GM12878 (cell line): ENCODE measurements at regions not wholly inside any gene's neighbourhood (a gene's known extent, or its start where the extent isn't known, plus 50 kb on each side); places are given as distances from the start of the nearest gene placed in this dataset.

Source experiments
- ATAC-seq: fragments of 200-7000 bp; cut with Tn5 transposase; 3 replicates; pipeline ENCODE4 v1.9.1; 2020; ENCODE audit warnings: mild to moderate bottlenecking, moderate library complexity
- BruUV-seq: library from RNA; stranded (reverse); fragments of 400-500 nt; replicated peaks from 2 replicates; lab custom pipeline; 2021; lab: Mats Ljungman, UMichigan
- CTCF ChIA-PET: fragments of 300-600 bp; sonication (Branson Sonifier 250); formaldehyde crosslinking; extraction: SDS; loops from one replicate; lab custom pipeline; 2021; ENCODE audit warnings: inconsistent platforms; lab: Yijun Ruan, JAX
- POLR2A ChIA-PET: fragments of 350-600 bp; formaldehyde crosslinking; extraction: SDS; loops from one replicate; lab custom pipeline; 2021; ENCODE audit warnings: inconsistent platforms; lab: Charles Lee
- RAD21 ChIA-PET: fragments of 300-600 bp; sonication (Branson Sonifier 250); formaldehyde crosslinking; loops from one replicate; lab custom pipeline; 2023; ENCODE audit warnings: antibody characterized with exemption; ENCODE audit not compliant: unreplicated experiment; lab: Charles Lee
- SMC1A ChIA-PET: fragments of 300-600 bp; sonication (Branson Sonifier 250); formaldehyde crosslinking; loops from one replicate; lab custom pipeline; 2023; ENCODE audit not compliant: unreplicated experiment, uncharacterized antibody; lab: Charles Lee
- DNase-seq: peaks from one replicate; pipeline ENCODE4 v3.0.0-alpha.2; 2011; ENCODE audit warnings: low read depth, low spot score
- FAIRE-seq: peaks from 3 replicates; lab custom pipeline; 2011; peaks lifted over from hg19 to GRCh38; lab: Jason Lieb, UNC
- H2AFZ ChIP-seq: 2 replicates; pipeline ENCODE4 v1.6.0; 2011; ENCODE audit warnings: low read depth, low read length, control low read depth; ENCODE audit not compliant: control insufficient read depth
- H3K27ac ChIP-seq: 2 replicates; pipeline ENCODE4 v1.5.1; 2011; ENCODE audit warnings: control low read depth; ENCODE audit not compliant: control insufficient read depth, insufficient read depth
- H3K27me3 ChIP-seq, 2 experiments: replicated peaks in 1 of 2; 2 replicates each; pipeline versions ENCODE4 v1.6.0 to v1.6.1; 2011; ENCODE audit warnings: low read length in 1 of 2; ENCODE audit not compliant: control insufficient read depth in 2 of 2, insufficient read depth in 2 of 2
- H3K36me3 ChIP-seq, 2 experiments: 2 replicates each; pipeline ENCODE4 v1.5.1; 2011; ENCODE audit warnings: low read length in 1 of 2; ENCODE audit not compliant: control insufficient read depth in 2 of 2, insufficient read depth in 2 of 2
- H3K4me1 ChIP-seq: 2 replicates; pipeline ENCODE4 v1.6.1; 2011; ENCODE audit warnings: mild to moderate bottlenecking, low read length, moderate library complexity, mixed read lengths; ENCODE audit not compliant: control insufficient read depth, insufficient read depth
- H3K4me2 ChIP-seq: 2 replicates; pipeline ENCODE4 v1.6.0; 2011; ENCODE audit warnings: control low read depth; ENCODE audit not compliant: control insufficient read depth, insufficient read depth
- H3K4me3 ChIP-seq: fragments of 200-600 bp; sonication (generic); 2 replicates; pipeline ENCODE4 v1.5.1; 2016
- H3K79me2 ChIP-seq: 2 replicates; pipeline ENCODE4 v1.6.0; 2011; ENCODE audit warnings: low read length; ENCODE audit not compliant: control insufficient read depth, insufficient read depth
- H3K9ac ChIP-seq: 2 replicates; pipeline ENCODE4 v1.8.0; 2011; ENCODE audit warnings: low read length, control low read depth, mixed read lengths; ENCODE audit not compliant: control insufficient read depth, insufficient read depth
- H3K9me3 ChIP-seq: replicated peaks from 3 replicates; pipeline ENCODE4 v1.5.1; 2011; ENCODE audit warnings: mild to moderate bottlenecking, low read length; ENCODE audit not compliant: control insufficient read depth, insufficient read depth
- H4K20me1 ChIP-seq: 2 replicates; pipeline ENCODE4 v1.6.0; 2011; ENCODE audit not compliant: control insufficient read depth, insufficient read depth
- ASH2L ChIP-seq: fragments of 300-600, 200-600 bp; sonication (generic); IDR thresholded peaks from 2 replicates; pipeline ENCODE4 v1.6.1; 2017; ENCODE audit warnings: low read depth, mild to moderate bottlenecking, borderline replicate concordance
- BHLHE40 ChIP-seq, 2 experiments: fragments of 450-650 bp in 1 of 2; IDR thresholded peaks; 2 replicates each; pipeline ENCODE4 v1.6.1; 2011 to 2017; ENCODE audit warnings: low read depth in 2 of 2, borderline replicate concordance in 1 of 2, improper control_type of control experiment in 1 of 2, low read length in 1 of 2, mild to moderate bottlenecking in 1 of 2
- DPF2 ChIP-seq: fragments of 450-650 bp; IDR thresholded peaks from 2 replicates; pipeline ENCODE4 v1.6.1; 2017; ENCODE audit warnings: mild to moderate bottlenecking
- GABPA ChIP-seq: IDR thresholded peaks from 2 replicates; pipeline ENCODE4 v1.6.1; 2014; ENCODE audit warnings: antibody characterized with exemption, low read depth, mild to moderate bottlenecking, inconsistent platforms
- IKZF1 ChIP-seq: fragments of 450-650 bp; conservative IDR thresholded peaks from 2 replicates; pipeline ENCODE4 v1.6.1; 2017; ENCODE audit warnings: antibody characterized with exemption, mild to moderate bottlenecking
- KLF5 ChIP-seq: fragments of 450-650 bp; IDR thresholded peaks from 2 replicates; pipeline ENCODE4 v1.6.1; 2014; ENCODE audit warnings: mild to moderate bottlenecking; ENCODE audit not compliant: partially characterized antibody
- MEF2A ChIP-seq: IDR thresholded peaks from 2 replicates; pipeline ENCODE4 v1.6.1; 2011; ENCODE audit warnings: low read depth, mild to moderate bottlenecking, low read length, moderate library complexity; ENCODE audit not compliant: insufficient read depth
- MTA3 ChIP-seq: IDR thresholded peaks from 2 replicates; pipeline ENCODE4 v1.6.1; 2012; ENCODE audit warnings: low read length, inconsistent platforms, borderline replicate concordance
- NRF1 ChIP-seq: conservative IDR thresholded peaks from 2 replicates; pipeline ENCODE4 v1.6.1; 2011; ENCODE audit warnings: mild to moderate bottlenecking, low read depth, low read length, improper control_type of control experiment
- PAX8 ChIP-seq: fragments of 450-650 bp; IDR thresholded peaks from 2 replicates; pipeline ENCODE4 v1.6.1; 2017; ENCODE audit warnings: mild to moderate bottlenecking, moderate library complexity
- WGBS: methylation state at CpG from one replicate; pipeline ENCODE4 v1.1.6; 2016; ENCODE audit warnings: low lambda C conversion rate; ENCODE audit not compliant: insufficient replicate concordance, insufficient coverage; ENCODE audit errors: missing lambda C conversion rate; 5-methylcytosine and 5-hydroxymethylcytosine counted together
- in situ Hi-C: fragments of 300-500 bp; cut with MboI; formaldehyde crosslinking; loops from 9 replicates; pipeline ENCODE4 v1.14.3; 2018; ENCODE audit warnings: mixed read lengths
- intact Hi-C: fragments of 100-400 bp; cut with micrococcal nuclease; formaldehyde crosslinking; loops from one replicate; pipeline ENCODE4 v1.14.2; 2022; ENCODE audit not compliant: unreplicated experiment
- TF ChIP-seq, protein P1 (sequence below): fragments of 450-650 bp; conservative IDR thresholded peaks from 2 replicates; pipeline ENCODE4 v1.6.1; 2017; ENCODE audit warnings: mild to moderate bottlenecking, moderate library complexity
- TF ChIP-seq, protein P2 (sequence below): fragments of 450-650 bp; IDR thresholded peaks from 2 replicates; pipeline ENCODE4 v1.6.1; 2017; ENCODE audit warnings: low read depth, mild to moderate bottlenecking, moderate library complexity
- TF ChIP-seq, protein P3 (sequence below): fragments of 450-650 bp; IDR thresholded peaks from 2 replicates; pipeline ENCODE4 v1.6.1; 2017; ENCODE audit warnings: mild to moderate bottlenecking, moderate library complexity
- TF ChIP-seq, protein P4 (sequence below): IDR thresholded peaks from 2 replicates; pipeline ENCODE4 v1.6.1; 2012; ENCODE audit warnings: low read depth, low read length, improper control_type of control experiment

DNA sequence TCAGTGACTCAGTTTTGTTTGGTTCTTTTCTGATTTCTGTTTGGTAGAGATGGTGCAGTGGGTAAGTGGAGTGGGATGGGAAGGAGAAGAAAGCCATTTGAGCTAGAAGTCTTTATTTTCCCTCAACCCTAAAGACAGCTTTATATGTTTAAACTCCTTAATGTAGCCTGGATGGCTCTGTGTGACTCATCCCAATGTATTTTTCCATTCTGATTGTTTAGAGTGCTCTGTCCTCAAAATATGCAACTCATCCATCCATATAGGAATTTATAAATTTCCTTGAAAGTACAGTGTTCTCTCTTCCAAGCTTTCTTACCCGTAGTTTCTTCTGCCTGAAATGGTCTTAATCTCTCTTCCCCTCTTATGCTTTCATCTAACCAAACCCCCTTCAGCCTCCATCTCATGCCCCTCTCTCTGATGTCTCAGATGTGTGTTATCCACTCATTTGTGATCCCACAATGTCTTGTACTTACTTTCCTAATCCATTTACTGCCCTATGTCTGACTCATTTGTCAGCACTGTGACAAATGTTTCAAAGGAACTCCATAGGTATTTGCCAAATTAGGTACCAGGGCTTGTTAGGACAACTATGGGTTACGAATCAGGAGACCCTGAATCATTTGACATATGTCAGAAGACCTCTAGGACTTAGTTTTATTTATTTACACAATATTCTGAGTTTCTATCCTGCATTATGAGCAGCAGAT is 217.5 kb upstream of the SGCD start (continued):
- TF ChIP-seq MTA3 (no peak), GABPA (no peak), IKZF1 (no peak), BHLHE40 (IDR thresholded peaks at IDR 0.05; ENCODE audit: borderline replicate concordance in 1 of 2, low read depth in 2 of 2, low read length in 1 of 2) (no peak), ASH2L (no peak)
- TF ChIP-seq, protein P1, sequence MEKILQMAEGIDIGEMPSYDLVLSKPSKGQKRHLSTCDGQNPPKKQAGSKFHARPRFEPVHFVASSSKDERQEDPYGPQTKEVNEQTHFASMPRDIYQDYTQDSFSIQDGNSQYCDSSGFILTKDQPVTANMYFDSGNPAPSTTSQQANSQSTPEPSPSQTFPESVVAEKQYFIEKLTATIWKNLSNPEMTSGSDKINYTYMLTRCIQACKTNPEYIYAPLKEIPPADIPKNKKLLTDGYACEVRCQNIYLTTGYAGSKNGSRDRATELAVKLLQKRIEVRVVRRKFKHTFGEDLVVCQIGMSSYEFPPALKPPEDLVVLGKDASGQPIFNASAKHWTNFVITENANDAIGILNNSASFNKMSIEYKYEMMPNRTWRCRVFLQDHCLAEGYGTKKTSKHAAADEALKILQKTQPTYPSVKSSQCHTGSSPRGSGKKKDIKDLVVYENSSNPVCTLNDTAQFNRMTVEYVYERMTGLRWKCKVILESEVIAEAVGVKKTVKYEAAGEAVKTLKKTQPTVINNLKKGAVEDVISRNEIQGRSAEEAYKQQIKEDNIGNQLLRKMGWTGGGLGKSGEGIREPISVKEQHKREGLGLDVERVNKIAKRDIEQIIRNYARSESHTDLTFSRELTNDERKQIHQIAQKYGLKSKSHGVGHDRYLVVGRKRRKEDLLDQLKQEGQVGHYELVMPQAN: no peak
- TF ChIP-seq, all 136 proteins: peak for 0

DNA sequence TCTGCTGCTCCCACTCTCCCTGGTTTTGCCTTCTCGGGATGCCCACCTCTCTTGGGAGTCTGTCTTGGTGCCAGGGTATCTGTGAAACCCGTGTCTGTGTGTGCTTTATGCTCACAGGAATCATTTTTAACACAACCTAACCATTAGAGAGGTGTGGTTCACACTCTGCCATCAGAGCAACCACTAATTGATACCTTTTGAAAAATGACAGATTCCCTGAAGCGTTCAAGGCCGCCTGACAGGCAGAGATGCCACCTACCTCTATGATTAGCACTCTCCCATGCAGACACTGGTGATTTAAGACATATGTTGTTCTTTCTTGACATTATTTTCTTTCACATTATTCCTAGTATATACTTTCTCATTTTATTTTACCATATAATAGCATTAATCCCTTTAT is 207.3 kb upstream of the SGCD start:
- H3K36me3 ChIP-seq: no peaks in the 10 kb centered on the region
- H4K20me1 ChIP-seq: no peaks in the 10 kb centered on the region
- no peak for TF ChIP-seq NRF1
- TF ChIP-seq, protein P2, sequence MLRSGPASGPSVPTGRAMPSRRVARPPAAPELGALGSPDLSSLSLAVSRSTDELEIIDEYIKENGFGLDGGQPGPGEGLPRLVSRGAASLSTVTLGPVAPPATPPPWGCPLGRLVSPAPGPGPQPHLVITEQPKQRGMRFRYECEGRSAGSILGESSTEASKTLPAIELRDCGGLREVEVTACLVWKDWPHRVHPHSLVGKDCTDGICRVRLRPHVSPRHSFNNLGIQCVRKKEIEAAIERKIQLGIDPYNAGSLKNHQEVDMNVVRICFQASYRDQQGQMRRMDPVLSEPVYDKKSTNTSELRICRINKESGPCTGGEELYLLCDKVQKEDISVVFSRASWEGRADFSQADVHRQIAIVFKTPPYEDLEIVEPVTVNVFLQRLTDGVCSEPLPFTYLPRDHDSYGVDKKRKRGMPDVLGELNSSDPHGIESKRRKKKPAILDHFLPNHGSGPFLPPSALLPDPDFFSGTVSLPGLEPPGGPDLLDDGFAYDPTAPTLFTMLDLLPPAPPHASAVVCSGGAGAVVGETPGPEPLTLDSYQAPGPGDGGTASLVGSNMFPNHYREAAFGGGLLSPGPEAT: no peak
- TF ChIP-seq, protein P3, sequence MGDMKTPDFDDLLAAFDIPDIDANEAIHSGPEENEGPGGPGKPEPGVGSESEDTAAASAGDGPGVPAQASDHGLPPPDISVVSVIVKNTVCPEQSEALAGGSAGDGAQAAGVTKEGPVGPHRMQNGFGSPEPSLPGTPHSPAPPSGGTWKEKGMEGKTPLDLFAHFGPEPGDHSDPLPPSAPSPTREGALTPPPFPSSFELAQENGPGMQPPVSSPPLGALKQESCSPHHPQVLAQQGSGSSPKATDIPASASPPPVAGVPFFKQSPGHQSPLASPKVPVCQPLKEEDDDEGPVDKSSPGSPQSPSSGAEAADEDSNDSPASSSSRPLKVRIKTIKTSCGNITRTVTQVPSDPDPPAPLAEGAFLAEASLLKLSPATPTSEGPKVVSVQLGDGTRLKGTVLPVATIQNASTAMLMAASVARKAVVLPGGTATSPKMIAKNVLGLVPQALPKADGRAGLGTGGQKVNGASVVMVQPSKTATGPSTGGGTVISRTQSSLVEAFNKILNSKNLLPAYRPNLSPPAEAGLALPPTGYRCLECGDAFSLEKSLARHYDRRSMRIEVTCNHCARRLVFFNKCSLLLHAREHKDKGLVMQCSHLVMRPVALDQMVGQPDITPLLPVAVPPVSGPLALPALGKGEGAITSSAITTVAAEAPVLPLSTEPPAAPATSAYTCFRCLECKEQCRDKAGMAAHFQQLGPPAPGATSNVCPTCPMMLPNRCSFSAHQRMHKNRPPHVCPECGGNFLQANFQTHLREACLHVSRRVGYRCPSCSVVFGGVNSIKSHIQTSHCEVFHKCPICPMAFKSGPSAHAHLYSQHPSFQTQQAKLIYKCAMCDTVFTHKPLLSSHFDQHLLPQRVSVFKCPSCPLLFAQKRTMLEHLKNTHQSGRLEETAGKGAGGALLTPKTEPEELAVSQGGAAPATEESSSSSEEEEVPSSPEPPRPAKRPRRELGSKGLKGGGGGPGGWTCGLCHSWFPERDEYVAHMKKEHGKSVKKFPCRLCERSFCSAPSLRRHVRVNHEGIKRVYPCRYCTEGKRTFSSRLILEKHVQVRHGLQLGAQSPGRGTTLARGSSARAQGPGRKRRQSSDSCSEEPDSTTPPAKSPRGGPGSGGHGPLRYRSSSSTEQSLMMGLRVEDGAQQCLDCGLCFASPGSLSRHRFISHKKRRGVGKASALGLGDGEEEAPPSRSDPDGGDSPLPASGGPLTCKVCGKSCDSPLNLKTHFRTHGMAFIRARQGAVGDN: no peak
- no peak for TF ChIP-seq PAX8
- TF ChIP-seq, protein P4, sequence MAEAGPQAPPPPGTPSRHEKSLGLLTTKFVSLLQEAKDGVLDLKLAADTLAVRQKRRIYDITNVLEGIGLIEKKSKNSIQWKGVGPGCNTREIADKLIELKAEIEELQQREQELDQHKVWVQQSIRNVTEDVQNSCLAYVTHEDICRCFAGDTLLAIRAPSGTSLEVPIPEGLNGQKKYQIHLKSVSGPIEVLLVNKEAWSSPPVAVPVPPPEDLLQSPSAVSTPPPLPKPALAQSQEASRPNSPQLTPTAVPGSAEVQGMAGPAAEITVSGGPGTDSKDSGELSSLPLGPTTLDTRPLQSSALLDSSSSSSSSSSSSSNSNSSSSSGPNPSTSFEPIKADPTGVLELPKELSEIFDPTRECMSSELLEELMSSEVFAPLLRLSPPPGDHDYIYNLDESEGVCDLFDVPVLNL: no peak
- no peak for TF ChIP-seq BHLHE40 (IDR thresholded peaks at IDR 0.05; ENCODE audit: borderline replicate concordance in 1 of 2, low read depth in 2 of 2, low read length in 1 of 2)
- no peak for TF ChIP-seq DPF2
- TF ChIP-seq KLF5: no peak
- no peak for TF ChIP-seq MEF2A
- no peaks in the 10 kb centered on the region for H3K9me3 ChIP-seq
- ATAC-seq (no peak), FAIRE-seq (no peak), DNase-seq (no peak)
- ChIA-PET SMC1A (no interaction called here), CTCF (no interaction called here), POLR2A (no interaction called here), RAD21 (no interaction called here)
- H3K27me3 ChIP-seq: peaks cover 0 to 8% of the 10 kb centered on the region in 2 experiments; a peak in 1 of 4 replicates
- H3K4me3 ChIP-seq: no peak overlapping the region
- no TSS peak for BruUV-seq
- no peak overlapping the region for H3K27ac ChIP-seq
- 0% methylated on average over 4 of the region's 4 CpGs for WGBS
- in situ Hi-C loops (no loop called here), intact Hi-C loops (no loop called here)
- no peak overlapping the region for H3K9ac ChIP-seq
- no peaks in the 10 kb centered on the region for H3K79me2 ChIP-seq
- no peak overlapping the region for H3K4me2 ChIP-seq
- H2AFZ ChIP-seq: no peak overlapping the region
- no peaks in the 10 kb centered on the region for H3K4me1 ChIP-seq
